Progenitor cell of endocrine pancreas (in vitro differentiated cells): ENCODE measurements at regions not wholly inside any gene's neighbourhood (a gene's known extent, or its start where the extent isn't known, plus 50 kb on each side); places are given as distances from the start of the nearest gene placed in this dataset.

Source experiments
- DNase-seq: peaks from one replicate; pipeline ENCODE4 v3.0.0; 2021; ENCODE audit warnings: low spot score; ENCODE audit not compliant: unreplicated experiment
- H3K27ac Mint-ChIP-seq: 2 replicates; pipeline ENCODE4 v1.8.0; 2021; ENCODE audit warnings: mild to moderate bottlenecking, moderate library complexity, mixed read lengths
- H3K27me3 Mint-ChIP-seq: 2 replicates; pipeline ENCODE4 v1.8.0; 2021; ENCODE audit warnings: mixed read lengths
- H3K36me3 Mint-ChIP-seq: 2 replicates; pipeline ENCODE4 v1.8.0; 2022; ENCODE audit warnings: mixed read lengths; ENCODE audit not compliant: insufficient read depth
- H3K4me1 Mint-ChIP-seq: 2 replicates; pipeline ENCODE4 v1.8.0; 2021; ENCODE audit warnings: low read depth, mixed read lengths
- H3K4me3 Mint-ChIP-seq: 2 replicates; pipeline ENCODE4 v1.8.0; 2021; ENCODE audit warnings: low read depth, mild to moderate bottlenecking, moderate library complexity, mixed read lengths
- H3K9me3 Mint-ChIP-seq: 2 replicates; pipeline ENCODE4 v1.8.0; 2021; ENCODE audit warnings: low read depth, mixed read lengths
- CTCF ChIP-seq: fragments of 200-600 bp; sonication (generic); IDR thresholded peaks from one replicate; pipeline ENCODE4 v1.5.0; 2021; ENCODE audit warnings: antibody characterized with exemption, mild to moderate bottlenecking; ENCODE audit not compliant: unreplicated experiment

GRCh38 chr14:62082779-62083178 lies 320.6 kb downstream of the SNAPC1 start:
- Mint-ChIP-seq H3K36me3 (peaks cover 4% of the 10 kb centered on the region), H3K9me3 (peaks cover 7% of the 10 kb centered on the region), H3K27ac (no peak overlapping the region), H3K27me3 (peaks cover 53% of the 10 kb centered on the region), H3K4me3 (no peak overlapping the region), H3K4me1 (no peaks in the 10 kb centered on the region)
- no peak for DNase-seq
- TF ChIP-seq CTCF, result no peak

- peaks cover 7% of the 10 kb centered on the region for H3K9me3 Mint-ChIP-seq
- no peak overlapping the region for H3K4me3 Mint-ChIP-seq
- no peak for DNase-seq
- H3K27ac Mint-ChIP-seq, result no peak overlapping the region
- H3K27me3 Mint-ChIP-seq, result peaks cover 46% of the 10 kb centered on the region
- TF ChIP-seq CTCF, result no peak
- H3K4me1 Mint-ChIP-seq, result no peaks in the 10 kb centered on the region
- H3K36me3 Mint-ChIP-seq, result peaks cover 4% of the 10 kb centered on the region
Observed at GRCh38 chr14:62084020-62084419, 321.8 kb downstream of the SNAPC1 start.

- peaks cover 7% of the 10 kb centered on the region for H3K9me3 Mint-ChIP-seq
- no peak for TF ChIP-seq CTCF
- H3K27me3 Mint-ChIP-seq, result peaks cover 21% of the 10 kb centered on the region
- no peaks in the 10 kb centered on the region for H3K4me1 Mint-ChIP-seq
- no peak for DNase-seq
- H3K4me3 Mint-ChIP-seq, result no peak overlapping the region
- no peak overlapping the region for H3K27ac Mint-ChIP-seq
- H3K36me3 Mint-ChIP-seq, result peaks cover 4% of the 10 kb centered on the region
Observed at GRCh38 chr14:62087191-62087590, 325.0 kb downstream of the SNAPC1 start.

GRCh38 chr14:62093736-62094135 lies 331.5 kb downstream of the SNAPC1 start:
- Mint-ChIP-seq H3K36me3 (no peaks in the 10 kb centered on the region), H3K9me3 (no peaks in the 10 kb centered on the region), H3K27ac (no peak overlapping the region), H3K27me3 (peaks cover 1% of the 10 kb centered on the region), H3K4me1 (peaks cover 4% of the 10 kb centered on the region), H3K4me3 (no peak overlapping the region)
- no peak for DNase-seq
- no peak for TF ChIP-seq CTCF

GRCh38 chr14:62097072-62097471 lies 334.9 kb downstream of the SNAPC1 start:
- Mint-ChIP-seq H3K4me3 (no peak overlapping the region), H3K27ac (no peak overlapping the region), H3K9me3 (no peaks in the 10 kb centered on the region), H3K27me3 (peaks cover 11% of the 10 kb centered on the region), H3K4me1 (peaks cover 4% of the 10 kb centered on the region), H3K36me3 (no peaks in the 10 kb centered on the region)
- no peak for DNase-seq
- TF ChIP-seq CTCF, result no peak
